Gastroesophageal sphincter (tissue), 3 donors: ENCODE measurements at regions not wholly inside any gene's neighbourhood (a gene's known extent, or its start where the extent isn't known, plus 50 kb on each side); places are given as distances from the start of the nearest gene placed in this dataset.

Experiments used
- EP300 ChIP-seq: sonication (generic); formaldehyde crosslinking; IDR thresholded peaks from one replicate; pipeline ENCODE4 v1.6.1; 2017; ENCODE audit warnings: antibody characterized with exemption, mild to moderate bottlenecking
- POLR2A ChIP-seq, 2 donors: fragments of 450-650 bp; IDR thresholded peaks; one replicate each; pipeline ENCODE4 v1.6.1; 2017; ENCODE audit warnings: antibody characterized with exemption in 2 of 2, mild to moderate bottlenecking in 2 of 2, moderate library complexity in 1 of 2
- POLR2AphosphoS5 ChIP-seq: sonication (generic); formaldehyde crosslinking; IDR thresholded peaks from one replicate; pipeline ENCODE4 v1.6.1; 2017; ENCODE audit warnings: antibody characterized with exemption
- TF ChIP-seq, protein P1 (sequence below), 4 experiments: fragments of 200-600 bp in 2 of 4; fragments of 450-650 bp in 2 of 4; sonication (generic) in 1 of 4; IDR thresholded peaks; one replicate each; pipeline ENCODE4 v1.5.1; 2017 to 2019; ENCODE audit warnings: antibody characterized with exemption in 4 of 4, mild to moderate bottlenecking in 2 of 4, moderate library complexity in 2 of 4

- TF ChIP-seq EP300 (no peak), POLR2A (IDR thresholded peaks at IDR 0.05) (no peak), POLR2AphosphoS5 (no peak)
- TF ChIP-seq, protein P1, sequence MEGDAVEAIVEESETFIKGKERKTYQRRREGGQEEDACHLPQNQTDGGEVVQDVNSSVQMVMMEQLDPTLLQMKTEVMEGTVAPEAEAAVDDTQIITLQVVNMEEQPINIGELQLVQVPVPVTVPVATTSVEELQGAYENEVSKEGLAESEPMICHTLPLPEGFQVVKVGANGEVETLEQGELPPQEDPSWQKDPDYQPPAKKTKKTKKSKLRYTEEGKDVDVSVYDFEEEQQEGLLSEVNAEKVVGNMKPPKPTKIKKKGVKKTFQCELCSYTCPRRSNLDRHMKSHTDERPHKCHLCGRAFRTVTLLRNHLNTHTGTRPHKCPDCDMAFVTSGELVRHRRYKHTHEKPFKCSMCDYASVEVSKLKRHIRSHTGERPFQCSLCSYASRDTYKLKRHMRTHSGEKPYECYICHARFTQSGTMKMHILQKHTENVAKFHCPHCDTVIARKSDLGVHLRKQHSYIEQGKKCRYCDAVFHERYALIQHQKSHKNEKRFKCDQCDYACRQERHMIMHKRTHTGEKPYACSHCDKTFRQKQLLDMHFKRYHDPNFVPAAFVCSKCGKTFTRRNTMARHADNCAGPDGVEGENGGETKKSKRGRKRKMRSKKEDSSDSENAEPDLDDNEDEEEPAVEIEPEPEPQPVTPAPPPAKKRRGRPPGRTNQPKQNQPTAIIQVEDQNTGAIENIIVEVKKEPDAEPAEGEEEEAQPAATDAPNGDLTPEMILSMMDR (IDR thresholded peaks at IDR 0.05): no peak
These were observed 76.1 kb upstream of the PPP2R5A start for GRCh38 chr1:212208978-212209644.
